ENCODE measurements at regions not wholly inside any gene's neighbourhood (a gene's known extent, or its start where the extent isn't known, plus 50 kb on each side); places are given as distances from the start of the nearest gene placed in this dataset.

- in situ Hi-C loops (cut with MboI), result no loop called here
- Histone ChIP-seq H3K9ac (ENCODE audit: control insufficient read depth, insufficient read depth, low read length) (no peak overlapping the region), H3K27me3 (replicated peaks in 1 of 2; ENCODE audit: control insufficient read depth in 2 of 2, insufficient read depth in 2 of 2, low read length in 1 of 2) (no peaks in the 10 kb centered on the region), H3K27ac (ENCODE audit: control insufficient read depth, insufficient read depth) (no peak overlapping the region), H3K4me2 (ENCODE audit: control insufficient read depth, insufficient read depth) (no peak overlapping the region), H3K4me3 (no peak overlapping the region), H3K79me2 (ENCODE audit: control insufficient read depth, insufficient read depth, low read length) (no peaks in the 10 kb centered on the region), H4K20me1 (ENCODE audit: control insufficient read depth, insufficient read depth) (no peaks in the 10 kb centered on the region), H3K4me1 (ENCODE audit: control insufficient read depth, insufficient read depth, low read length) (no peaks in the 10 kb centered on the region), H3K36me3 (ENCODE audit: control insufficient read depth in 2 of 2, insufficient read depth in 2 of 2, low read length in 1 of 2) (no peaks in the 10 kb centered on the region), H2AFZ (ENCODE audit: control insufficient read depth, low read depth, low read length) (no peak overlapping the region), H3K9me3 (replicated peaks; ENCODE audit: control insufficient read depth, insufficient read depth, low read length) (no peaks in the 10 kb centered on the region)
- ChIA-PET CTCF (interaction anchor here (0.7 kb wide), 1 partner anchor 128 kb away, joined by 3 read pairs; no protein-coding TSS in a partner anchor), RAD21 (ENCODE audit: unreplicated experiment) (no interaction called here), SMC1A (ENCODE audit: uncharacterized antibody, unreplicated experiment) (no interaction called here), POLR2A (no interaction called here)
- no peak for ATAC-seq
- FAIRE-seq, result no peak
- no TSS peak for BruUV-seq (replicated peaks)
- TF ChIP-seq RAD21 (IDR thresholded peaks at IDR 0.05; ENCODE audit: insufficient read depth, low read depth, low read length) (no peak), MLLT1 (IDR thresholded peaks at IDR 0.05) (no peak)
- intact Hi-C loops (cut with micrococcal nuclease; ENCODE audit: unreplicated experiment), result no loop called here
- DNase-seq (ENCODE audit: low read depth, low spot score), result no peak
- WGBS (ENCODE audit: insufficient coverage, insufficient replicate concordance, low lambda C conversion rate, missing lambda C conversion rate), result 12% methylated on average over 4 of the region's 4 CpGs
Observed at GRCh38 chr5:167849874-167850273, 441.6 kb upstream of the WWC1 start.

GRCh38 chr5:167850911-167851310, 440.5 kb upstream of the WWC1 start:
- H3K36me3 ChIP-seq (ENCODE audit: control insufficient read depth in 2 of 2, insufficient read depth in 2 of 2, low read length in 1 of 2), result no peaks in the 10 kb centered on the region
- BruUV-seq (replicated peaks), result no TSS peak
- ATAC-seq (no peak), DNase-seq (ENCODE audit: low read depth, low spot score) (no peak), FAIRE-seq (no peak)
- no peaks in the 10 kb centered on the region for H3K4me1 ChIP-seq (ENCODE audit: control insufficient read depth, insufficient read depth, low read length)
- WGBS (ENCODE audit: insufficient coverage, insufficient replicate concordance, low lambda C conversion rate, missing lambda C conversion rate), result 14% methylated on average over 2 of the region's 2 CpGs
- SMC1A ChIA-PET (ENCODE audit: uncharacterized antibody, unreplicated experiment), result no interaction called here
- H2AFZ ChIP-seq (ENCODE audit: control insufficient read depth, low read depth, low read length), result no peak overlapping the region
- H3K9ac ChIP-seq (ENCODE audit: control insufficient read depth, insufficient read depth, low read length), result no peak overlapping the region
- CTCF ChIA-PET, result interaction anchor here (0.7 kb wide), 1 partner anchor 129 kb away, joined by 3 read pairs; no protein-coding TSS in a partner anchor
- in situ Hi-C loops (cut with MboI), result no loop called here
- H3K4me2 ChIP-seq (ENCODE audit: control insufficient read depth, insufficient read depth), result no peak overlapping the region
- no peaks in the 10 kb centered on the region for H4K20me1 ChIP-seq (ENCODE audit: control insufficient read depth, insufficient read depth)
- no peak overlapping the region for H3K4me3 ChIP-seq
- no peak overlapping the region for H3K27ac ChIP-seq (ENCODE audit: control insufficient read depth, insufficient read depth)
- intact Hi-C loops (cut with micrococcal nuclease; ENCODE audit: unreplicated experiment), result no loop called here
- POLR2A ChIA-PET, result no interaction called here
- H3K79me2 ChIP-seq (ENCODE audit: control insufficient read depth, insufficient read depth, low read length), result no peaks in the 10 kb centered on the region
- no peaks in the 10 kb centered on the region for H3K27me3 ChIP-seq (replicated peaks in 1 of 2; ENCODE audit: control insufficient read depth in 2 of 2, insufficient read depth in 2 of 2, low read length in 1 of 2)
- H3K9me3 ChIP-seq (replicated peaks; ENCODE audit: control insufficient read depth, insufficient read depth, low read length), result no peaks in the 10 kb centered on the region
- RAD21 ChIA-PET (ENCODE audit: unreplicated experiment), result no interaction called here
- TF ChIP-seq CHD1 (IDR thresholded peaks at IDR 0.05; ENCODE audit: low read depth, low read length), result no peak
- TF ChIP-seq E4F1 (IDR thresholded peaks at IDR 0.05; ENCODE audit: borderline replicate concordance, partially characterized antibody), result no peak
- TF ChIP-seq TBL1XR1 (IDR thresholded peaks at IDR 0.05; ENCODE audit: low read depth, low read length), result no peak
- no peak for TF ChIP-seq ZNF592 (IDR thresholded peaks at IDR 0.05)
- TF ChIP-seq ESRRA (IDR thresholded peaks at IDR 0.05; ENCODE audit: low read length), result no peak
- TF ChIP-seq POLR2A (IDR thresholded peaks at IDR 0.05; ENCODE audit: low read depth, low read length), result no peak
- TF ChIP-seq ZNF622 (IDR thresholded peaks at IDR 0.05), result no peak
- TF ChIP-seq JUND (IDR thresholded peaks at IDR 0.05; ENCODE audit: low read depth, low read length), result no peak
- no peak for TF ChIP-seq SMARCA5 (IDR thresholded peaks at IDR 0.05)
- TF ChIP-seq RBBP5 (conservative IDR thresholded peaks at IDR 0.05), result no peak

All from GM12878 (cell line).